Activated T-cell treated with anti-CD3 and anti-CD28 coated beads, Interleukin-2, amount 50 U/mL, for 72 hours (primary cell): ENCODE measurements at regions not wholly inside any gene's neighbourhood (a gene's known extent, or its start where the extent isn't known, plus 50 kb on each side); places are given as distances from the start of the nearest gene placed in this dataset.
"Not testable (repeated sequence)": the region's sequence is repeated elsewhere in the genome, so short reads cannot be mapped to it uniquely, and the experiment has no call there.

ENCODE experiments used
- ATAC-seq, 2 donors: fragments of 150-1000 bp; cut with Tn5 transposase; replicated peaks in 1 of 2; 2 replicates each; pipeline ENCODE4 v1.10.0; 2021; ENCODE audit warnings: moderate library complexity in 2 of 2, mild to moderate bottlenecking in 1 of 2
- DNase-seq, 2 donors: peaks; one replicate each; pipeline ENCODE4 v3.0.0; 2021 to 2022; ENCODE audit warnings: mixed read lengths in 1 of 2
- H3K27ac Mint-ChIP-seq: one replicate; pipeline ENCODE4 v1.8.0; 2022; ENCODE audit warnings: mild to moderate bottlenecking, moderate library complexity, mixed read lengths
- H3K27me3 Mint-ChIP-seq: one replicate; pipeline ENCODE4 v1.8.0; 2022; ENCODE audit warnings: low read depth, mixed read lengths
- H3K36me3 Mint-ChIP-seq, 2 donors: one replicate each; pipeline ENCODE4 v1.8.0; 2022; ENCODE audit warnings: mixed read lengths in 2 of 2, mild to moderate bottlenecking in 1 of 2; ENCODE audit not compliant: insufficient read depth in 2 of 2
- H3K4me1 Mint-ChIP-seq: one replicate; pipeline ENCODE4 v1.8.0; 2022; ENCODE audit warnings: low read depth, mixed read lengths
- H3K4me3 Mint-ChIP-seq, 2 donors: one replicate each; pipeline ENCODE4 v1.8.0; 2022; ENCODE audit warnings: mild to moderate bottlenecking in 2 of 2, mixed read lengths in 2 of 2, moderate library complexity in 2 of 2
- H3K9me3 Mint-ChIP-seq, 2 donors: one replicate each; pipeline ENCODE4 v1.8.0; 2022; ENCODE audit warnings: mixed read lengths in 2 of 2

GRCh38 chr2:146438246-146438645 is 1406.6 kb upstream of the ACVR2A start:
- no peaks in the 10 kb centered on the region for H3K4me1 Mint-ChIP-seq

GRCh38 chr2:146437712-146438111 is 1407.1 kb upstream of the ACVR2A start:
- no peaks in the 10 kb centered on the region for H3K27me3 Mint-ChIP-seq
- no peak for DNase-seq
- no peaks in the 10 kb centered on the region for H3K36me3 Mint-ChIP-seq
- no peak for ATAC-seq
- no peak overlapping the region for H3K4me3 Mint-ChIP-seq
- no peak overlapping the region for H3K27ac Mint-ChIP-seq
- no peaks in the 10 kb centered on the region for H3K4me1 Mint-ChIP-seq
- peaks cover 0 to 1% of the 10 kb centered on the region in 2 donors for H3K9me3 Mint-ChIP-seq

More at GRCh38 chr2:146438246-146438645, 1406.6 kb upstream of the ACVR2A start:
- Mint-ChIP-seq H3K36me3 (no peaks in the 10 kb centered on the region), H3K27ac (no peak overlapping the region), H3K27me3 (no peaks in the 10 kb centered on the region), H3K4me3 (no peak overlapping the region), H3K9me3 (peaks cover 0 to 1% of the 10 kb centered on the region in 2 donors)
- DNase-seq (no peak), ATAC-seq (no peak)

GRCh38 chr2:146433116-146433875 is 1411.5 kb upstream of the ACVR2A start:
- H3K9me3 Mint-ChIP-seq: peaks cover 0 to 1% of the 10 kb centered on the region in 2 donors
- no peaks in the 10 kb centered on the region for H3K4me1 Mint-ChIP-seq
- no peaks in the 10 kb centered on the region for H3K36me3 Mint-ChIP-seq
- H3K27me3 Mint-ChIP-seq: no peaks in the 10 kb centered on the region
- no peak for ATAC-seq
- H3K4me3 Mint-ChIP-seq: no peak overlapping the region
- H3K27ac Mint-ChIP-seq: no peak overlapping the region
- DNase-seq: no peak

GRCh38 chr2:146429366-146429765 is 1415.5 kb upstream of the ACVR2A start:
- Mint-ChIP-seq H3K4me1 (no peaks in the 10 kb centered on the region), H3K27me3 (no peaks in the 10 kb centered on the region), H3K27ac (no peak overlapping the region), H3K9me3 (peaks cover 0 to 2% of the 10 kb centered on the region in 2 donors), H3K36me3 (no peaks in the 10 kb centered on the region), H3K4me3 (no peak overlapping the region)
- ATAC-seq: no peak
- no peak for DNase-seq

GRCh38 chr2:146417942-146418341 is 1426.9 kb upstream of the ACVR2A start:
- Mint-ChIP-seq H3K27me3 (no peaks in the 10 kb centered on the region), H3K9me3 (peaks cover 0 to 2% of the 10 kb centered on the region in 2 donors), H3K4me3 (no peak overlapping the region), H3K27ac (no peak overlapping the region), H3K4me1 (no peaks in the 10 kb centered on the region), H3K36me3 (no peaks in the 10 kb centered on the region)
- DNase-seq (no peak), ATAC-seq (no peak)

- Mint-ChIP-seq H3K36me3 (no peaks in the 10 kb centered on the region), H3K27ac (no peak overlapping the region), H3K4me1 (no peaks in the 10 kb centered on the region), H3K27me3 (no peaks in the 10 kb centered on the region), H3K4me3 (no peak overlapping the region), H3K9me3 (peaks cover 0 to 2% of the 10 kb centered on the region in 2 donors)
- DNase-seq (no peak), ATAC-seq (no peak)
These were observed 1429.5 kb upstream of the ACVR2A start for GRCh38 chr2:146415291-146415690.

- no peaks in the 10 kb centered on the region for H3K4me1 Mint-ChIP-seq
- no peaks in the 10 kb centered on the region for H3K27me3 Mint-ChIP-seq
- DNase-seq (no peak), ATAC-seq (no peak)
- no peak overlapping the region for H3K27ac Mint-ChIP-seq
- no peak overlapping the region for H3K4me3 Mint-ChIP-seq
- peaks cover 0 to 2% of the 10 kb centered on the region in 2 donors for H3K9me3 Mint-ChIP-seq
- H3K36me3 Mint-ChIP-seq: no peaks in the 10 kb centered on the region
These were observed 1430.4 kb upstream of the ACVR2A start for GRCh38 chr2:146414456-146414855.

GRCh38 chr2:146413086-146413610 is 1431.7 kb upstream of the ACVR2A start:
- no peak overlapping the region for H3K27ac Mint-ChIP-seq
- no peaks in the 10 kb centered on the region for H3K4me1 Mint-ChIP-seq
- H3K27me3 Mint-ChIP-seq: no peaks in the 10 kb centered on the region
- DNase-seq (no peak), ATAC-seq (no peak)
- H3K9me3 Mint-ChIP-seq: no peaks in the 10 kb centered on the region
- H3K4me3 Mint-ChIP-seq: no peak overlapping the region
- H3K36me3 Mint-ChIP-seq: no peaks in the 10 kb centered on the region

GRCh38 chr2:146412625-146413024 is 1432.2 kb upstream of the ACVR2A start:
- DNase-seq: no peak
- ATAC-seq: no peak
- no peaks in the 10 kb centered on the region for H3K27me3 Mint-ChIP-seq

GRCh38 chr2:146405402-146406309 is 1439.2 kb upstream of the ACVR2A start:
- ATAC-seq, DNase-seq, H3K4me1 Mint-ChIP-seq, H3K27me3 Mint-ChIP-seq, H3K4me3 Mint-ChIP-seq, H3K27ac Mint-ChIP-seq, H3K9me3 Mint-ChIP-seq, H3K36me3 Mint-ChIP-seq: not testable (repeated sequence)

More at GRCh38 chr2:146412625-146413024, 1432.2 kb upstream of the ACVR2A start:
- Mint-ChIP-seq H3K27ac (no peak overlapping the region), H3K9me3 (no peaks in the 10 kb centered on the region), H3K4me3 (no peak overlapping the region), H3K4me1 (no peaks in the 10 kb centered on the region), H3K36me3 (no peaks in the 10 kb centered on the region)

- H3K4me1 Mint-ChIP-seq, DNase-seq, H3K27me3 Mint-ChIP-seq, H3K9me3 Mint-ChIP-seq, H3K36me3 Mint-ChIP-seq, ATAC-seq, H3K4me3 Mint-ChIP-seq, H3K27ac Mint-ChIP-seq: not testable (repeated sequence)
These were observed 1441.2 kb upstream of the ACVR2A start for GRCh38 chr2:146403546-146404160.

GRCh38 chr2:146392631-146393030 is 1452.2 kb upstream of the ACVR2A start:
- Mint-ChIP-seq H3K4me1 (no peaks in the 10 kb centered on the region), H3K36me3 (no peaks in the 10 kb centered on the region), H3K27me3 (no peaks in the 10 kb centered on the region), H3K9me3 (peaks cover 3 to 7% of the 10 kb centered on the region in 2 donors), H3K4me3 (no peak overlapping the region), H3K27ac (no peak overlapping the region)
- DNase-seq (no peak), ATAC-seq (no peak)

- no peaks in the 10 kb centered on the region for H3K27me3 Mint-ChIP-seq
- H3K9me3 Mint-ChIP-seq: peaks cover 3 to 5% of the 10 kb centered on the region in 2 donors
- no peaks in the 10 kb centered on the region for H3K4me1 Mint-ChIP-seq
- H3K27ac Mint-ChIP-seq: no peak overlapping the region
- no peak for DNase-seq
- no peaks in the 10 kb centered on the region for H3K36me3 Mint-ChIP-seq
- ATAC-seq: no peak
- H3K4me3 Mint-ChIP-seq: no peak overlapping the region
These were observed 1452.6 kb upstream of the ACVR2A start for GRCh38 chr2:146392186-146392585.
